HCT116 (cell line): ENCODE measurements at regions not wholly inside any gene's neighbourhood (a gene's known extent, or its start where the extent isn't known, plus 50 kb on each side); places are given as distances from the start of the nearest gene placed in this dataset.

Source experiments
- ATAC-seq: fragments of 200-7000 bp; cut with Tn5 transposase; 2 replicates; pipeline ENCODE4 v1.9.1; 2020; ENCODE audit warnings: mild to moderate bottlenecking, moderate library complexity
- BruUV-seq: library from RNA; stranded (reverse); fragments of 400-500 nt; replicated peaks from 2 replicates; lab custom pipeline; 2021; lab: Mats Ljungman, UMichigan
- CTCF ChIA-PET: fragments of 300-600 bp; sonication (Branson Sonifier 250); formaldehyde crosslinking; loops from one replicate; lab custom pipeline; 2021; ENCODE audit warnings: antibody characterized with exemption; lab: Charles Lee
- POLR2A ChIA-PET: fragments of 300-600, 350-600 bp; sonication (Branson Sonifier 250); formaldehyde crosslinking; loops from one replicate; lab custom pipeline; 2021; ENCODE audit warnings: antibody characterized with exemption; lab: Charles Lee
- RAD21 ChIA-PET, 2 experiments: fragments of 300-600 bp; sonication (Branson Sonifier 250); formaldehyde crosslinking; loops; one replicate each; lab custom pipeline; 2023; ENCODE audit warnings: low total read pairs in 2 of 2; ENCODE audit not compliant: uncharacterized antibody in 2 of 2, unreplicated experiment in 2 of 2, low non-redundant PET in 1 of 2; lab: Charles Lee
- DNase-seq: peaks from one replicate; pipeline ENCODE4 v3.0.0-alpha.2; 2010; ENCODE audit warnings: low read depth, low spot score
- H2AFZ ChIP-seq: fragments of 200-600 bp; shearing (Covaris generic), sonication (generic); 2 replicates; pipeline ENCODE4 v1.6.1; 2017; ENCODE audit warnings: low read depth, mixed run types, mixed read lengths, antibody characterized with exemption, low read length; ENCODE audit not compliant: poor library complexity, severe bottlenecking
- H3K27ac ChIP-seq: 2 replicates; pipeline ENCODE4 v1.5.1; 2012; ENCODE audit warnings: low read depth, low read length
- H3K27me3 ChIP-seq: fragments of 200-600 bp; sonication (generic); 2 replicates; pipeline ENCODE4 v1.6.1; 2016; ENCODE audit warnings: mixed run types, low read length, mixed read lengths; ENCODE audit not compliant: insufficient read depth
- H3K36me3 ChIP-seq, 2 experiments: fragments of 200-500 bp in 1 of 2; fragments of 200-600 bp in 1 of 2; sonication (Bioruptor generic) in 1 of 2; sonication (generic) in 1 of 2; 2 replicates each; pipeline versions ENCODE4 v1.5.1 to v1.6.1; 2014 to 2016; ENCODE audit warnings: low read length in 2 of 2, inconsistent platforms in 1 of 2, mixed read lengths in 1 of 2, mixed run types in 1 of 2; ENCODE audit not compliant: insufficient read depth in 2 of 2, control insufficient read depth in 1 of 2
- H3K4me1 ChIP-seq, 2 experiments: fragments of 200-600 bp in 1 of 2; sonication (generic) in 1 of 2; 2 replicates each; pipeline versions ENCODE4 v1.5.1 to v1.6.1; 2012 to 2017; ENCODE audit warnings: low read length in 2 of 2, inconsistent platforms in 1 of 2, mild to moderate bottlenecking in 1 of 2, mixed read lengths in 1 of 2, mixed run types in 1 of 2, moderate library complexity in 1 of 2; ENCODE audit not compliant: insufficient read depth in 2 of 2, control insufficient read depth in 1 of 2
- H3K4me2 ChIP-seq: fragments of 200-600 bp; sonication (generic); 2 replicates; pipeline ENCODE4 v1.6.1; 2017; ENCODE audit warnings: mixed run types, low read length, mixed read lengths
- H3K4me3 ChIP-seq, 2 experiments: fragments of 200-600 bp in 1 of 2; sonication (generic) in 1 of 2; replicated peaks in 1 of 2; 2 replicates each; pipeline ENCODE4 v1.5.1; 2011 to 2016; ENCODE audit warnings: low read length in 2 of 2, control low read depth in 1 of 2, low read depth in 1 of 2, mild to moderate bottlenecking in 1 of 2, mixed read lengths in 1 of 2, mixed run types in 1 of 2
- H3K79me2 ChIP-seq: fragments of 200-600 bp; sonication (generic); 2 replicates; pipeline ENCODE4 v1.6.1; 2017; ENCODE audit warnings: mild to moderate bottlenecking, mixed run types, low read length, moderate library complexity, mixed read lengths; ENCODE audit not compliant: insufficient read depth
- H3K9ac ChIP-seq: fragments of 200-600 bp; sonication (generic); 2 replicates; pipeline ENCODE4 v1.6.1; 2016; ENCODE audit warnings: low read length, mixed read lengths
- H3K9me2 ChIP-seq: fragments of 200-600 bp; sonication (generic), shearing (Covaris generic); 2 replicates; pipeline ENCODE4 v1.6.1; 2017; ENCODE audit warnings: mixed run types, mild to moderate bottlenecking, moderate library complexity; ENCODE audit not compliant: insufficient read depth
- H3K9me3 ChIP-seq, 2 experiments: fragments of 200-500 bp in 1 of 2; fragments of 200-600 bp in 1 of 2; sonication (Bioruptor generic) in 1 of 2; sonication (generic) in 1 of 2; 2 replicates each; pipeline ENCODE4 v1.6.1; 2014 to 2017; ENCODE audit warnings: low read length in 2 of 2, mixed read lengths in 2 of 2, inconsistent platforms in 1 of 2, low read depth in 1 of 2, mild to moderate bottlenecking in 1 of 2, mixed run types in 1 of 2, moderate library complexity in 1 of 2; ENCODE audit not compliant: control insufficient read depth in 1 of 2, insufficient read depth in 1 of 2
- H4K20me1 ChIP-seq: fragments of 200-600 bp; sonication (generic), shearing (Covaris generic); 2 replicates; pipeline ENCODE4 v1.6.1; 2017; ENCODE audit warnings: mixed run types, mild to moderate bottlenecking, moderate library complexity; ENCODE audit not compliant: insufficient read depth
- CBX3 ChIP-seq: IDR thresholded peaks from 2 replicates; pipeline ENCODE4 v1.6.1; 2012; ENCODE audit warnings: low read depth
- CEBPB ChIP-seq: IDR thresholded peaks from 2 replicates; pipeline ENCODE4 v1.6.1; 2012; ENCODE audit warnings: low read depth
- FOSL1 ChIP-seq: IDR thresholded peaks from 2 replicates; pipeline ENCODE4 v1.6.1; 2012; ENCODE audit warnings: low read depth
- POLR2AphosphoS5 ChIP-seq: IDR thresholded peaks from 2 replicates; pipeline ENCODE4 v1.6.1; 2011; ENCODE audit warnings: mild to moderate bottlenecking, low read depth, low read length, moderate library complexity
- SIN3A ChIP-seq: IDR thresholded peaks from 2 replicates; pipeline ENCODE4 v1.6.1; 2012; ENCODE audit warnings: low read depth
- ZFX ChIP-seq: fragments of 450-650 bp; IDR thresholded peaks from 2 replicates; pipeline ENCODE4 v1.6.1; 2017
- intact Hi-C: fragments of 100-400 bp; cut with micrococcal nuclease; formaldehyde crosslinking; loops from 2 replicates; pipeline ENCODE4 v1.10.0; 2022
- TF ChIP-seq, protein P1 (sequence below): IDR thresholded peaks from 2 replicates; pipeline ENCODE4 v1.6.1; 2012; ENCODE audit warnings: low read depth

- CTCF ChIA-PET: no interaction called here
- no TSS peak for BruUV-seq
- H3K27ac ChIP-seq: no peak overlapping the region
- no peaks in the 10 kb centered on the region for H4K20me1 ChIP-seq
- no peaks in the 10 kb centered on the region for H3K79me2 ChIP-seq
- POLR2A ChIA-PET: no interaction called here
- H3K4me3 ChIP-seq: no peak overlapping the region
- H3K36me3 ChIP-seq: no peaks in the 10 kb centered on the region
- H3K9ac ChIP-seq: no peak overlapping the region
- ATAC-seq (no peak), DNase-seq (no peak)
- RAD21 ChIA-PET: no interaction called here
- TF ChIP-seq, protein P1, sequence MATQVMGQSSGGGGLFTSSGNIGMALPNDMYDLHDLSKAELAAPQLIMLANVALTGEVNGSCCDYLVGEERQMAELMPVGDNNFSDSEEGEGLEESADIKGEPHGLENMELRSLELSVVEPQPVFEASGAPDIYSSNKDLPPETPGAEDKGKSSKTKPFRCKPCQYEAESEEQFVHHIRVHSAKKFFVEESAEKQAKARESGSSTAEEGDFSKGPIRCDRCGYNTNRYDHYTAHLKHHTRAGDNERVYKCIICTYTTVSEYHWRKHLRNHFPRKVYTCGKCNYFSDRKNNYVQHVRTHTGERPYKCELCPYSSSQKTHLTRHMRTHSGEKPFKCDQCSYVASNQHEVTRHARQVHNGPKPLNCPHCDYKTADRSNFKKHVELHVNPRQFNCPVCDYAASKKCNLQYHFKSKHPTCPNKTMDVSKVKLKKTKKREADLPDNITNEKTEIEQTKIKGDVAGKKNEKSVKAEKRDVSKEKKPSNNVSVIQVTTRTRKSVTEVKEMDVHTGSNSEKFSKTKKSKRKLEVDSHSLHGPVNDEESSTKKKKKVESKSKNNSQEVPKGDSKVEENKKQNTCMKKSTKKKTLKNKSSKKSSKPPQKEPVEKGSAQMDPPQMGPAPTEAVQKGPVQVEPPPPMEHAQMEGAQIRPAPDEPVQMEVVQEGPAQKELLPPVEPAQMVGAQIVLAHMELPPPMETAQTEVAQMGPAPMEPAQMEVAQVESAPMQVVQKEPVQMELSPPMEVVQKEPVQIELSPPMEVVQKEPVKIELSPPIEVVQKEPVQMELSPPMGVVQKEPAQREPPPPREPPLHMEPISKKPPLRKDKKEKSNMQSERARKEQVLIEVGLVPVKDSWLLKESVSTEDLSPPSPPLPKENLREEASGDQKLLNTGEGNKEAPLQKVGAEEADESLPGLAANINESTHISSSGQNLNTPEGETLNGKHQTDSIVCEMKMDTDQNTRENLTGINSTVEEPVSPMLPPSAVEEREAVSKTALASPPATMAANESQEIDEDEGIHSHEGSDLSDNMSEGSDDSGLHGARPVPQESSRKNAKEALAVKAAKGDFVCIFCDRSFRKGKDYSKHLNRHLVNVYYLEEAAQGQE: no peak
- no peak for TF ChIP-seq FOSL1
- no peak for TF ChIP-seq SIN3A
- TF ChIP-seq CEBPB: no peak
- no peak for TF ChIP-seq CBX3
- TF ChIP-seq ZFX: no peak
- TF ChIP-seq POLR2AphosphoS5: no peak
- no peaks in the 10 kb centered on the region for H3K9me2 ChIP-seq
- H3K4me2 ChIP-seq: no peak overlapping the region
- intact Hi-C loops: no loop called here
- no peaks in the 10 kb centered on the region for H3K4me1 ChIP-seq
- no peaks in the 10 kb centered on the region for H3K27me3 ChIP-seq
- H2AFZ ChIP-seq: no peak overlapping the region
- H3K9me3 ChIP-seq: peaks cover 3 to 8% of the 10 kb centered on the region in 2 experiments; a peak in 1 of 4 replicates
These were observed 439.3 kb downstream of the MAT2B start for GRCh38 chr5:163944738-163945137.
